ENCODE measurements at regions not wholly inside any gene's neighbourhood (a gene's known extent, or its start where the extent isn't known, plus 50 kb on each side); places are given as distances from the start of the nearest gene placed in this dataset.

- TF ChIP-seq CTCF (IDR thresholded peaks at IDR 0.05; ENCODE audit: low read depth, low read length, poor library complexity, severe bottlenecking) (no peak), EZH2phosphoT487 (IDR thresholded peaks at IDR 0.05; ENCODE audit: borderline replicate concordance, low read length) (no peak)
Observed at GRCh38 chr11:115963156-115963555, 458.9 kb upstream of the CADM1 start.

All from DOHH2 (cell line).